ENCODE measurements at regions not wholly inside any gene's neighbourhood (a gene's known extent, or its start where the extent isn't known, plus 50 kb on each side); places are given as distances from the start of the nearest gene placed in this dataset.
A peak's percentile ranks its signal among the peaks of the same experiment; 100 is the strongest.

GRCh38 chr4:3384391-3384770, 57.4 kb upstream of the HGFAC start:
- no peak for DNase-seq

- no peak for DNase-seq
Measured at GRCh38 chr4:3384771-3385710, 56.7 kb upstream of the HGFAC start.

- DNase-seq, result peak; percentile 52
Measured at GRCh38 chr4:3385711-3386420, 55.9 kb upstream of the HGFAC start.

- peak; percentile 60 for DNase-seq
Measured at GRCh38 chr4:3386526-3386925, 55.2 kb upstream of the HGFAC start.

- DNase-seq, result no peak
Measured at GRCh38 chr4:3387154-3387942, 54.4 kb upstream of the HGFAC start.

- DNase-seq, result peak; percentile 69
Measured at GRCh38 chr4:3387943-3388361, 53.8 kb upstream of the HGFAC start.

GRCh38 chr4:3388471-3389232, 53.1 kb upstream of the HGFAC start:
- peak; percentile 59 for DNase-seq

GRCh38 chr4:3389233-3390215, 52.2 kb upstream of the HGFAC start:
- no peak for DNase-seq

GRCh38 chr4:3390288-3390811, 51.4 kb upstream of the HGFAC start:
- no peak for DNase-seq

- DNase-seq, result no peak
Measured at GRCh38 chr4:3391422-3391821, 50.3 kb upstream of the HGFAC start.
